ENCODE measurements at regions not wholly inside any gene's neighbourhood (a gene's known extent, or its start where the extent isn't known, plus 50 kb on each side); places are given as distances from the start of the nearest gene placed in this dataset.

GRCh38 chr7:26043801-26044200 lies 108.2 kb upstream of the NFE2L3 start:
- TF ChIP-seq, protein P1, sequence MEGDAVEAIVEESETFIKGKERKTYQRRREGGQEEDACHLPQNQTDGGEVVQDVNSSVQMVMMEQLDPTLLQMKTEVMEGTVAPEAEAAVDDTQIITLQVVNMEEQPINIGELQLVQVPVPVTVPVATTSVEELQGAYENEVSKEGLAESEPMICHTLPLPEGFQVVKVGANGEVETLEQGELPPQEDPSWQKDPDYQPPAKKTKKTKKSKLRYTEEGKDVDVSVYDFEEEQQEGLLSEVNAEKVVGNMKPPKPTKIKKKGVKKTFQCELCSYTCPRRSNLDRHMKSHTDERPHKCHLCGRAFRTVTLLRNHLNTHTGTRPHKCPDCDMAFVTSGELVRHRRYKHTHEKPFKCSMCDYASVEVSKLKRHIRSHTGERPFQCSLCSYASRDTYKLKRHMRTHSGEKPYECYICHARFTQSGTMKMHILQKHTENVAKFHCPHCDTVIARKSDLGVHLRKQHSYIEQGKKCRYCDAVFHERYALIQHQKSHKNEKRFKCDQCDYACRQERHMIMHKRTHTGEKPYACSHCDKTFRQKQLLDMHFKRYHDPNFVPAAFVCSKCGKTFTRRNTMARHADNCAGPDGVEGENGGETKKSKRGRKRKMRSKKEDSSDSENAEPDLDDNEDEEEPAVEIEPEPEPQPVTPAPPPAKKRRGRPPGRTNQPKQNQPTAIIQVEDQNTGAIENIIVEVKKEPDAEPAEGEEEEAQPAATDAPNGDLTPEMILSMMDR (IDR thresholded peaks at IDR 0.05; ENCODE audit: insufficient read depth, low read depth, low read length): no peak
- TF ChIP-seq EZH2 (IDR thresholded peaks at IDR 0.05; ENCODE audit: insufficient read depth, low read length): no peak

Data from astrocyte (in vitro differentiated cells and primary cell).